K562 (cell line): ENCODE measurements at regions not wholly inside any gene's neighbourhood (a gene's known extent, or its start where the extent isn't known, plus 50 kb on each side); places are given as distances from the start of the nearest gene placed in this dataset.

Experiments
- AFF1 ChIP-seq, 2 experiments: fragments of 450-650 bp; IDR thresholded peaks; 2 replicates each; pipeline ENCODE4 v1.6.1; 2018; ENCODE audit warnings: mild to moderate bottlenecking in 2 of 2, low read depth in 1 of 2; ENCODE audit not compliant: partially characterized antibody in 2 of 2
- POLR3A ChIP-seq: IDR thresholded peaks from 2 replicates; pipeline ENCODE4 v1.6.1; 2011; ENCODE audit warnings: borderline replicate concordance, mild to moderate bottlenecking, moderate library complexity; ENCODE audit not compliant: insufficient read length, insufficient read depth; ENCODE audit errors: extremely low read depth
- ZNF407 ChIP-seq: fragments of 450-650 bp; IDR thresholded peaks from 2 replicates; pipeline ENCODE4 v1.6.1; 2016; ENCODE audit warnings: low read depth

- no peak for TF ChIP-seq ZNF407
- TF ChIP-seq AFF1 (IDR thresholded peaks at IDR 0.05; ENCODE audit: low read depth in 1 of 2, partially characterized antibody in 2 of 2): no peak
- TF ChIP-seq POLR3A: no peak
Observed at GRCh38 chr5:122228728-122229392, 83.2 kb upstream of the SNCAIP start (continued).
